Liver (tissue), 8 donors: ENCODE measurements at regions not wholly inside any gene's neighbourhood (a gene's known extent, or its start where the extent isn't known, plus 50 kb on each side); places are given as distances from the start of the nearest gene placed in this dataset.
A peak's percentile ranks its signal among the peaks of the same experiment; 100 is the strongest.

Experiments
- DNase-seq: peaks from one replicate; pipeline ENCODE4 v3.0.0-alpha.2; 2017; ENCODE audit warnings: low spot score
- H3K27ac ChIP-seq, 2 donors: one replicate each; pipeline ENCODE4 v1.7.0; 2013; ENCODE audit warnings: inconsistent platforms in 2 of 2, low read length in 2 of 2, control low read depth in 1 of 2, low read depth in 1 of 2, mild to moderate bottlenecking in 1 of 2
- H3K27me3 ChIP-seq, 4 donors: one replicate each; pipeline versions ENCODE4 v1.6.1 to v1.7.0; 2013; ENCODE audit warnings: low read length in 3 of 4, inconsistent platforms in 1 of 4, mild to moderate bottlenecking in 1 of 4, moderate library complexity in 1 of 4; ENCODE audit not compliant: control insufficient read depth in 4 of 4, insufficient read depth in 4 of 4
- H3K36me3 ChIP-seq, 4 donors: one replicate each; pipeline versions ENCODE4 v1.6.1 to v1.7.0; 2013; ENCODE audit warnings: low read length in 3 of 4, mild to moderate bottlenecking in 3 of 4, low read depth in 1 of 4, moderate library complexity in 1 of 4; ENCODE audit not compliant: control insufficient read depth in 4 of 4, insufficient read depth in 3 of 4
- H3K4me1 ChIP-seq, 4 donors: one replicate each; pipeline versions ENCODE4 v1.6.1 to v1.7.0; 2013; ENCODE audit warnings: low read length in 3 of 4, mild to moderate bottlenecking in 3 of 4, moderate library complexity in 1 of 4; ENCODE audit not compliant: control insufficient read depth in 4 of 4, insufficient read depth in 4 of 4
- H3K4me3 ChIP-seq, 3 donors: one replicate each; pipeline versions ENCODE4 v1.6.1 to v1.7.0; 2013; ENCODE audit warnings: low read length in 3 of 3, control low read depth in 1 of 3, low read depth in 1 of 3, mild to moderate bottlenecking in 1 of 3
- H3K9ac ChIP-seq, 2 donors: one replicate each; pipeline ENCODE4 v1.7.0; 2013; ENCODE audit warnings: low read length in 2 of 2, mild to moderate bottlenecking in 2 of 2, moderate library complexity in 2 of 2, control low read depth in 1 of 2, low read depth in 1 of 2
- H3K9me3 ChIP-seq, 4 donors: one replicate each; pipeline versions ENCODE4 v1.6.1 to v1.7.0; 2013; ENCODE audit warnings: low read length in 3 of 4; ENCODE audit not compliant: control insufficient read depth in 4 of 4
- ATF3 ChIP-seq: IDR thresholded peaks from 2 replicates; pipeline ENCODE4 v1.6.1; 2016; ENCODE audit warnings: antibody characterized with exemption
- CTCF ChIP-seq: fragments of 150-350 bp; IDR thresholded peaks from 2 replicates; pipeline ENCODE4 v1.5.1; 2017; ENCODE audit warnings: improper control_type of control experiment, low read depth, low read length; ENCODE audit not compliant: missing input control
- EGR1 ChIP-seq, 2 donors: IDR thresholded peaks; 2 replicates each; pipeline ENCODE4 v1.6.1; 2016 to 2018; ENCODE audit warnings: antibody characterized with exemption in 2 of 2, low read depth in 2 of 2
- FOXA1 ChIP-seq: IDR thresholded peaks from 2 replicates; pipeline ENCODE4 v1.6.1; 2016; ENCODE audit warnings: antibody characterized with exemption
- FOXA2 ChIP-seq: IDR thresholded peaks from 2 replicates; pipeline ENCODE4 v1.6.1; 2016; ENCODE audit warnings: antibody characterized with exemption
- GABPA ChIP-seq, 2 donors: IDR thresholded peaks in 1 of 2; conservative IDR thresholded peaks in 1 of 2; 2 replicates each; pipeline ENCODE4 v1.6.1; 2016; ENCODE audit warnings: antibody characterized with exemption in 2 of 2, mild to moderate bottlenecking in 1 of 2, moderate library complexity in 1 of 2
- HNF4A ChIP-seq, 2 donors: conservative IDR thresholded peaks; 2 replicates each; pipeline ENCODE4 v1.6.1; 2016; ENCODE audit warnings: antibody characterized with exemption in 2 of 2, mild to moderate bottlenecking in 2 of 2
- HNF4G ChIP-seq: IDR thresholded peaks from 2 replicates; pipeline ENCODE4 v1.6.1; 2016; ENCODE audit warnings: antibody characterized with exemption
- JUND ChIP-seq, 2 donors: IDR thresholded peaks; 2 replicates each; pipeline ENCODE4 v1.6.1; 2016; ENCODE audit warnings: antibody characterized with exemption in 2 of 2
- MAX ChIP-seq: IDR thresholded peaks from 2 replicates; pipeline ENCODE4 v1.6.1; 2016; ENCODE audit warnings: antibody characterized with exemption
- NR2F2 ChIP-seq: IDR thresholded peaks from 2 replicates; pipeline ENCODE4 v1.6.1; 2016; ENCODE audit warnings: antibody characterized with exemption
- RAD21 ChIP-seq, 2 donors: IDR thresholded peaks; 2 replicates each; pipeline ENCODE4 v1.6.1; 2016; ENCODE audit warnings: antibody characterized with exemption in 2 of 2, mild to moderate bottlenecking in 2 of 2
- REST ChIP-seq: IDR thresholded peaks from 2 replicates; pipeline ENCODE4 v1.6.1; 2016; ENCODE audit warnings: antibody characterized with exemption, mild to moderate bottlenecking
- RXRA ChIP-seq, 2 donors: IDR thresholded peaks; 2 replicates each; pipeline ENCODE4 v1.6.1; 2017 to 2018; ENCODE audit warnings: antibody characterized with exemption in 2 of 2, mild to moderate bottlenecking in 1 of 2
- SP1 ChIP-seq: IDR thresholded peaks from 2 replicates; pipeline ENCODE4 v1.6.1; 2018; ENCODE audit warnings: antibody characterized with exemption, mild to moderate bottlenecking
- TAF1 ChIP-seq: conservative IDR thresholded peaks from 2 replicates; pipeline ENCODE4 v1.6.1; 2016; ENCODE audit warnings: antibody characterized with exemption, mild to moderate bottlenecking
- YY1 ChIP-seq: IDR thresholded peaks from 2 replicates; pipeline ENCODE4 v1.6.1; 2016; ENCODE audit warnings: antibody characterized with exemption, mild to moderate bottlenecking
- ZBTB33 ChIP-seq: IDR thresholded peaks from 2 replicates; pipeline ENCODE4 v1.6.1; 2016; ENCODE audit warnings: antibody characterized with exemption
- WGBS: extraction: QIAGEN DNeasy Blood & Tissue Kit; methylation state at CpG from one replicate; pipeline ENCODE4 v1.1.7; 2013; 5-methylcytosine and 5-hydroxymethylcytosine counted together
- donor health status: healthy.
- donor health status: healthy.
- donor health status: healthy.
- donor health status: healthy.
- donor health status: healthy.

- Histone ChIP-seq H3K4me3 (no peak overlapping the region), H3K27ac (peak overlapping the region; percentile 79 to 87), H3K4me1 (peaks cover 12 to 37% (median 26%) of the 10 kb centered on the region in 4 donors), H3K27me3 (no peaks in the 10 kb centered on the region), H3K9me3 (no peaks in the 10 kb centered on the region), H3K36me3 (no peaks in the 10 kb centered on the region), H3K9ac (no peak overlapping the region)
- no peak for DNase-seq
- TF ChIP-seq HNF4A (conservative IDR thresholded peaks at IDR 0.05) = no peak
- TF ChIP-seq ATF3 = no peak
- TF ChIP-seq FOXA2 = no peak
- TF ChIP-seq TAF1 = no peak
- TF ChIP-seq CTCF = no peak
- TF ChIP-seq REST = no peak
- no peak for TF ChIP-seq GABPA (IDR thresholded peaks at IDR 0.05 in 1 of 2, conservative IDR thresholded peaks at IDR 0.05 in 1 of 2)
- TF ChIP-seq YY1 = no peak
- no peak for TF ChIP-seq FOXA1
- TF ChIP-seq RAD21 (IDR thresholded peaks at IDR 0.05) = no peak
- TF ChIP-seq EGR1 (IDR thresholded peaks at IDR 0.05; ENCODE audit: low read depth in 2 of 2) = no peak
- TF ChIP-seq JUND (IDR thresholded peaks at IDR 0.05) = no peak
- TF ChIP-seq SP1 = no peak
- TF ChIP-seq MAX = no peak
- no peak for TF ChIP-seq RXRA (IDR thresholded peaks at IDR 0.05)
- no peak for TF ChIP-seq HNF4G
- 89% methylated on average over 2 of the region's 2 CpGs for WGBS
These were observed 94.2 kb downstream of the BANF2 start for GRCh38 chr20:17793986-17794385.

- Histone ChIP-seq H3K9ac (no peak overlapping the region), H3K9me3 (no peaks in the 10 kb centered on the region), H3K36me3 (no peaks in the 10 kb centered on the region), H3K27ac (no peak overlapping the region), H3K4me1 (peaks cover 5 to 16% (median 12%) of the 10 kb centered on the region in 4 donors), H3K27me3 (no peaks in the 10 kb centered on the region), H3K4me3 (no peak overlapping the region)
- WGBS = 85% methylated on average over 4 of the region's 4 CpGs
- no peak for DNase-seq
- no peak for TF ChIP-seq YY1
- TF ChIP-seq HNF4G = no peak
- TF ChIP-seq EGR1 (IDR thresholded peaks at IDR 0.05; ENCODE audit: low read depth in 2 of 2) = no peak
- TF ChIP-seq HNF4A (conservative IDR thresholded peaks at IDR 0.05) = no peak
- no peak for TF ChIP-seq RXRA (IDR thresholded peaks at IDR 0.05)
- no peak for TF ChIP-seq ZBTB33
- no peak for TF ChIP-seq ATF3
- no peak for TF ChIP-seq JUND (IDR thresholded peaks at IDR 0.05)
- TF ChIP-seq GABPA (IDR thresholded peaks at IDR 0.05 in 1 of 2, conservative IDR thresholded peaks at IDR 0.05 in 1 of 2) = no peak
- TF ChIP-seq FOXA2 = no peak
- no peak for TF ChIP-seq SP1
- TF ChIP-seq NR2F2 = no peak
- no peak for TF ChIP-seq REST
- TF ChIP-seq RAD21 (IDR thresholded peaks at IDR 0.05) = no peak
- no peak for TF ChIP-seq FOXA1
- TF ChIP-seq MAX = no peak
These were observed 90.5 kb downstream of the BANF2 start for GRCh38 chr20:17790296-17790695.
